ENCODE measurements at regions not wholly inside any gene's neighbourhood (a gene's known extent, or its start where the extent isn't known, plus 50 kb on each side); places are given as distances from the start of the nearest gene placed in this dataset.

- H3K9me3 ChIP-seq = no peaks in the 10 kb centered on the region
- TF ChIP-seq POLR2AphosphoS5 (IDR thresholded peaks at IDR 0.05) (no peak), POLR2A (IDR thresholded peaks at IDR 0.05) (no peak), CTCF (IDR thresholded peaks at IDR 0.05) (no peak), EP300 (IDR thresholded peaks at IDR 0.05; ENCODE audit: low read depth) (no peak)
- peaks cover 0 to 4% (median 0%) of the 10 kb centered on the region in 4 donors for H3K4me1 ChIP-seq
- H3K36me3 ChIP-seq = no peaks in the 10 kb centered on the region
- no peak for DNase-seq
- no peak overlapping the region for H3K27ac ChIP-seq
- in situ Hi-C loops (cut with MboI; ENCODE audit: low pct_ligation_motif_present in 1 of 4, low pct_unique_long_range_greater_than_20kb in 1 of 4, low sequenced_read_pairs in 3 of 4) (no loop called here), intact Hi-C loops (cut with DNase I; ENCODE audit: low total_unique reads) (no loop called here)
- H3K27me3 ChIP-seq = no peaks in the 10 kb centered on the region
- WGBS, 2 donors (ENCODE audit: low coverage in 1 of 2) = 48% methylated on average over 1 of the region's 1 CpG; no CpG with 5 or more reads in 1 of the 2 donors
- H3K4me3 ChIP-seq = no peak overlapping the region
Measured at GRCh38 chr7:41238851-41239331, 464.0 kb downstream of the INHBA start.

GRCh38 chr7:41237956-41238355 lies 464.9 kb downstream of the INHBA start:
- in situ Hi-C loops (cut with MboI; ENCODE audit: low pct_ligation_motif_present in 1 of 4, low pct_unique_long_range_greater_than_20kb in 1 of 4, low sequenced_read_pairs in 3 of 4) (no loop called here), intact Hi-C loops (cut with DNase I; ENCODE audit: low total_unique reads) (no loop called here)
- 84 to 94% methylated on average over 4 of the region's 4 CpGs for WGBS, 2 donors (ENCODE audit: low coverage in 1 of 2)
- no peaks in the 10 kb centered on the region for H3K36me3 ChIP-seq
- H3K27ac ChIP-seq = no peak overlapping the region
- no peaks in the 10 kb centered on the region for H3K27me3 ChIP-seq
- peaks cover 0 to 4% (median 0%) of the 10 kb centered on the region in 4 donors for H3K4me1 ChIP-seq
- H3K9me3 ChIP-seq = no peaks in the 10 kb centered on the region
- no peak for TF ChIP-seq EP300 (IDR thresholded peaks at IDR 0.05; ENCODE audit: low read depth)
- TF ChIP-seq CTCF (IDR thresholded peaks at IDR 0.05) = no peak
- TF ChIP-seq POLR2AphosphoS5 (IDR thresholded peaks at IDR 0.05) = no peak
- no peak for TF ChIP-seq POLR2A (IDR thresholded peaks at IDR 0.05)
- H3K4me3 ChIP-seq = no peak overlapping the region
- no peak for DNase-seq

GRCh38 chr7:41232086-41232485 lies 470.8 kb downstream of the INHBA start:
- H3K9me3 ChIP-seq = no peaks in the 10 kb centered on the region
- H3K27me3 ChIP-seq = no peaks in the 10 kb centered on the region
- no peak for TF ChIP-seq POLR2AphosphoS5 (IDR thresholded peaks at IDR 0.05)
- H3K27ac ChIP-seq = no peak overlapping the region
- H3K4me3 ChIP-seq = no peak overlapping the region
- peaks cover 0 to 4% (median 0%) of the 10 kb centered on the region in 4 donors for H3K4me1 ChIP-seq
- no peak for DNase-seq
- 93 to 100% methylated on average over 1 to 2 of the region's 2 CpGs for WGBS, 2 donors (ENCODE audit: low coverage in 1 of 2)
- in situ Hi-C loops (cut with MboI; ENCODE audit: low pct_ligation_motif_present in 1 of 4, low pct_unique_long_range_greater_than_20kb in 1 of 4, low sequenced_read_pairs in 3 of 4) = no loop called here
- intact Hi-C loops (cut with DNase I; ENCODE audit: low total_unique reads) = no loop called here
- no peaks in the 10 kb centered on the region for H3K36me3 ChIP-seq

GRCh38 chr7:41224063-41224763 lies 478.7 kb downstream of the INHBA start:
- DNase-seq = no peak
- in situ Hi-C loops (cut with MboI; ENCODE audit: low pct_ligation_motif_present in 1 of 4, low pct_unique_long_range_greater_than_20kb in 1 of 4, low sequenced_read_pairs in 3 of 4) (no loop called here), intact Hi-C loops (cut with DNase I; ENCODE audit: low total_unique reads) (no loop called here)
- no peak overlapping the region for H3K27ac ChIP-seq
- TF ChIP-seq EP300 (IDR thresholded peaks at IDR 0.05; ENCODE audit: low read depth) (no peak), POLR2A (IDR thresholded peaks at IDR 0.05) (no peak), CTCF (IDR thresholded peaks at IDR 0.05) (no peak), POLR2AphosphoS5 (IDR thresholded peaks at IDR 0.05) (no peak)
- WGBS, 2 donors (ENCODE audit: low coverage in 1 of 2) = 65 to 73% methylated on average over 4 to 6 of the region's 6 CpGs
- no peaks in the 10 kb centered on the region for H3K36me3 ChIP-seq
- no peak overlapping the region for H3K4me3 ChIP-seq
- H3K27me3 ChIP-seq = no peaks in the 10 kb centered on the region
- H3K4me1 ChIP-seq = no peaks in the 10 kb centered on the region
- no peaks in the 10 kb centered on the region for H3K9me3 ChIP-seq
